Choroid plexus epithelial cell (primary cell): ENCODE measurements at regions not wholly inside any gene's neighbourhood (a gene's known extent, or its start where the extent isn't known, plus 50 kb on each side); places are given as distances from the start of the nearest gene placed in this dataset.

Source experiments
- DNase-seq: peaks from one replicate; pipeline ENCODE4 v3.0.0-alpha.2; 2010; ENCODE audit warnings: low read depth
- H3K4me3 ChIP-seq: 2 replicates; pipeline ENCODE4 v1.5.1; 2011; ENCODE audit warnings: low read depth, mild to moderate bottlenecking, control low read depth, low read length, moderate library complexity
- CTCF ChIP-seq: conservative IDR thresholded peaks from 2 replicates; pipeline ENCODE4 v1.5.1; 2011; ENCODE audit warnings: low read depth, mild to moderate bottlenecking, control low read depth, inconsistent platforms, low read length, moderate library complexity

GRCh38 chr1:193705554-193705981 lies 519.2 kb upstream of the B3GALT2 start:
- DNase-seq, result no peak
- no peak overlapping the region for H3K4me3 ChIP-seq
- TF ChIP-seq CTCF, result no peak

- H3K4me3 ChIP-seq, result no peak overlapping the region
- no peak for TF ChIP-seq CTCF
- DNase-seq, result no peak
Measured at GRCh38 chr1:193703655-193704054, 517.2 kb upstream of the B3GALT2 start.

- no peak overlapping the region for H3K4me3 ChIP-seq
- TF ChIP-seq CTCF, result no peak
- DNase-seq, result peak; percentile 13
Measured at GRCh38 chr1:193703121-193703520, 516.7 kb upstream of the B3GALT2 start.

GRCh38 chr1:193701759-193702158 lies 515.3 kb upstream of the B3GALT2 start:
- no peak for DNase-seq
- no peak overlapping the region for H3K4me3 ChIP-seq
- TF ChIP-seq CTCF, result no peak

- DNase-seq, result peak; percentile 77
- no peak overlapping the region for H3K4me3 ChIP-seq
- no peak for TF ChIP-seq CTCF
Measured at GRCh38 chr1:193700710-193701355, 514.4 kb upstream of the B3GALT2 start.

- TF ChIP-seq CTCF, result no peak
- DNase-seq, result no peak
- H3K4me3 ChIP-seq, result no peak overlapping the region
Measured at GRCh38 chr1:193699261-193699660, 512.8 kb upstream of the B3GALT2 start.

- no peak for DNase-seq
- TF ChIP-seq CTCF, result no peak
- H3K4me3 ChIP-seq, result no peak overlapping the region
Measured at GRCh38 chr1:193697776-193698175, 511.4 kb upstream of the B3GALT2 start.
